ENCODE measurements at regions not wholly inside any gene's neighbourhood (a gene's known extent, or its start where the extent isn't known, plus 50 kb on each side); places are given as distances from the start of the nearest gene placed in this dataset.

- Histone ChIP-seq H3K9me3 (ENCODE audit: insufficient read depth, low read length) (no peaks in the 10 kb centered on the region), H3K36me3 (ENCODE audit: insufficient read depth, insufficient read length, low read length) (no peaks in the 10 kb centered on the region), H3K4me3 (ENCODE audit: insufficient read length, low read depth) (no peak overlapping the region), H3K9ac (ENCODE audit: insufficient read length, low read depth) (no peak overlapping the region), H3K4me1 (ENCODE audit: insufficient read depth, insufficient read length) (no peaks in the 10 kb centered on the region), H3K27me3 (ENCODE audit: insufficient read depth, insufficient read length) (no peaks in the 10 kb centered on the region)
- DNase-seq (ENCODE audit: low read depth, low spot score): no peak
- no peak for TF ChIP-seq YY1 (IDR thresholded peaks at IDR 0.05; ENCODE audit: insufficient read depth, insufficient read length)
- TF ChIP-seq ZNF274 (IDR thresholded peaks at IDR 0.05; ENCODE audit: low read depth, low read length): no peak
- no peak for TF ChIP-seq SUZ12 (IDR thresholded peaks at IDR 0.05; ENCODE audit: extremely low read depth, insufficient read depth, insufficient read length)
Measured at GRCh38 chr3:73236867-73237266, 175.4 kb downstream of the EBLN2 start.

DNA sequence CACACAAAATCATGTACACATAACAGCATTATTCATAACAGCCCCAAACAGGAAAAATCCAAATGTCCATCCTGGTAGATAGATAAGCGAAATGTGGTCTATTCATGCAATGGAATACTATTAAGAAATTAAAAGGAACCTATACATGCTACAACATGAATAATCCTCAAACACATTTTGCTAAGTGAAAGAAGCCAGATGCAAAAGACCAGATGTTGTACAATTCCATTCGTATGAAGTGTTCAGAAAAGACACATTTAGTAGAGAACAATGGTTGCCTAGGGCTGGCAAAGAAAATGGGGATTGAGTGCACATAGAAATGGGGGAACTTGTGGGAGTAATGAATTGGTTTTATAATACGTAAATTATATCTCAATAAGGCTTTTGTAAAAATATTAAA is 182.3 kb downstream of the EBLN2 start:
- Histone ChIP-seq H3K4me1 (ENCODE audit: insufficient read depth, insufficient read length) (no peaks in the 10 kb centered on the region), H3K36me3 (ENCODE audit: insufficient read depth, insufficient read length, low read length) (no peaks in the 10 kb centered on the region), H3K9me3 (ENCODE audit: insufficient read depth, low read length) (peaks cover 12% of the 10 kb centered on the region; the same call in 1 of the 2 replicates), H3K9ac (ENCODE audit: insufficient read length, low read depth) (no peak overlapping the region), H3K4me3 (ENCODE audit: insufficient read length, low read depth) (no peak overlapping the region), H3K27me3 (ENCODE audit: insufficient read depth, insufficient read length) (no peaks in the 10 kb centered on the region)
- TF ChIP-seq ZNF274 (IDR thresholded peaks at IDR 0.05; ENCODE audit: low read depth, low read length) (no peak), SUZ12 (IDR thresholded peaks at IDR 0.05; ENCODE audit: extremely low read depth, insufficient read depth, insufficient read length) (no peak), YY1 (IDR thresholded peaks at IDR 0.05; ENCODE audit: insufficient read depth, insufficient read length) (no peak)
- DNase-seq (ENCODE audit: low read depth, low spot score): no peak

DNA sequence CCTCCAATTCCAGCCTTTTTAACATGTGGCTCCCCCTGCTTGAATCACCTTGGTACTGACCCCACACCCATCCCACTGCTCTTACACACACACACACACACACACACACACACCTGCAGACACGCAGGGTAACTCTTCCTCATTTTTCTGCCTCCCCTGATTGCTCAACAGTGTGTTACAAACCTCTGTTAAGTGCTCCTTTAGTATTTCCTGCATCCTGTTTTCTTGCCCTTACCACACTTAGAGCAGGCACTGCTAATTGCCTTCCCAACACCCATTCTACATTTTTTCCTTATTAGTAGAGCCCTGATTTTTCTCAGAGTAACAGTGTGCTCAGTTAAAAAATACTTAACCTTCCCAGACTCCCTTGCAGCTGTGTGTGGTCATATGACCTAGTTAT is 184.0 kb downstream of the EBLN2 start:
- TF ChIP-seq ZNF274 (IDR thresholded peaks at IDR 0.05; ENCODE audit: low read depth, low read length): no peak
- no peak for TF ChIP-seq YY1 (IDR thresholded peaks at IDR 0.05; ENCODE audit: insufficient read depth, insufficient read length)
- TF ChIP-seq SUZ12 (IDR thresholded peaks at IDR 0.05; ENCODE audit: extremely low read depth, insufficient read depth, insufficient read length): no peak
- Histone ChIP-seq H3K9me3 (ENCODE audit: insufficient read depth, low read length) (peaks cover 12% of the 10 kb centered on the region; the same call in 1 of the 2 replicates), H3K4me1 (ENCODE audit: insufficient read depth, insufficient read length) (no peaks in the 10 kb centered on the region), H3K9ac (ENCODE audit: insufficient read length, low read depth) (no peak overlapping the region), H3K27me3 (ENCODE audit: insufficient read depth, insufficient read length) (no peaks in the 10 kb centered on the region), H3K4me3 (ENCODE audit: insufficient read length, low read depth) (no peak overlapping the region), H3K36me3 (ENCODE audit: insufficient read depth, insufficient read length, low read length) (no peaks in the 10 kb centered on the region)
- no peak for DNase-seq (ENCODE audit: low read depth, low spot score)

- no peaks in the 10 kb centered on the region for H3K27me3 ChIP-seq (ENCODE audit: insufficient read depth, insufficient read length)
- H3K36me3 ChIP-seq (ENCODE audit: insufficient read depth, insufficient read length, low read length): no peaks in the 10 kb centered on the region
- DNase-seq (ENCODE audit: low read depth, low spot score): no peak
- H3K4me3 ChIP-seq (ENCODE audit: insufficient read length, low read depth): no peak overlapping the region
- H3K9ac ChIP-seq (ENCODE audit: insufficient read length, low read depth): no peak overlapping the region
- peaks cover 12% of the 10 kb centered on the region; the same call in 1 of the 2 replicates for H3K9me3 ChIP-seq (ENCODE audit: insufficient read depth, low read length)
- TF ChIP-seq ZNF274 (IDR thresholded peaks at IDR 0.05; ENCODE audit: low read depth, low read length): no peak
- no peak for TF ChIP-seq YY1 (IDR thresholded peaks at IDR 0.05; ENCODE audit: insufficient read depth, insufficient read length)
- no peak for TF ChIP-seq SUZ12 (IDR thresholded peaks at IDR 0.05; ENCODE audit: extremely low read depth, insufficient read depth, insufficient read length)
- no peaks in the 10 kb centered on the region for H3K4me1 ChIP-seq (ENCODE audit: insufficient read depth, insufficient read length)
Measured at GRCh38 chr3:73249047-73249446, 187.6 kb downstream of the EBLN2 start.

GRCh38 chr3:73254062-73254461 is 192.6 kb downstream of the EBLN2 start:
- H3K4me1 ChIP-seq (ENCODE audit: insufficient read depth, insufficient read length): peaks cover 2% of the 10 kb centered on the region
- H3K4me3 ChIP-seq (ENCODE audit: insufficient read length, low read depth): no peak overlapping the region
- H3K36me3 ChIP-seq (ENCODE audit: insufficient read depth, insufficient read length, low read length): no peaks in the 10 kb centered on the region
- H3K9me3 ChIP-seq (ENCODE audit: insufficient read depth, low read length): no peaks in the 10 kb centered on the region
- DNase-seq (ENCODE audit: low read depth, low spot score): no peak
- no peak overlapping the region for H3K9ac ChIP-seq (ENCODE audit: insufficient read length, low read depth)
- H3K27me3 ChIP-seq (ENCODE audit: insufficient read depth, insufficient read length): no peaks in the 10 kb centered on the region
- TF ChIP-seq SUZ12 (IDR thresholded peaks at IDR 0.05; ENCODE audit: extremely low read depth, insufficient read depth, insufficient read length): no peak
- TF ChIP-seq YY1 (IDR thresholded peaks at IDR 0.05; ENCODE audit: insufficient read depth, insufficient read length): no peak
- TF ChIP-seq ZNF274 (IDR thresholded peaks at IDR 0.05; ENCODE audit: low read depth, low read length): no peak

DNA sequence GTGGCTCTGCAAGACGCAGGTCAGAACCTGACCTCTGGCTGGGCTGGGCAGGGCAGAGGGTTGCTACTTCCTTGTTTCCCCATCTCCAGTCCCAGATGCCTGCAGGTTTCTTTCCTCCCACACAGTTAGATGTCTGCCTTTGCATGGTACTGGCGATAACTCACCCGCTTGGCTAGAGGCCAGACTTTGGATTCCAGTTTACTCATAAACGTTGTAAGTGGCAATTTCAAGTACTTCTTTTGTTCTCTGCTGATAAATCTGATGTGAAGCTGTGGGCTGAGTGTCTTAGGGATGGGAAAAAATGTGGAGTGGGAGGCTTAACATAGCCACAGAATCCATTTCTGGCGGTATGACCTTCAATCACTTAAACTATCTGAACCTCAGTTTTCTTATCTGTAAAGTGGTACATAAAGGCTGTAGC is 194.2 kb downstream of the EBLN2 start:
- Histone ChIP-seq H3K4me1 (ENCODE audit: insufficient read depth, insufficient read length) (peaks cover 2% of the 10 kb centered on the region), H3K4me3 (ENCODE audit: insufficient read length, low read depth) (no peak overlapping the region), H3K27me3 (ENCODE audit: insufficient read depth, insufficient read length) (peaks cover under 1% of the 10 kb centered on the region), H3K9ac (ENCODE audit: insufficient read length, low read depth) (no peak overlapping the region), H3K36me3 (ENCODE audit: insufficient read depth, insufficient read length, low read length) (no peaks in the 10 kb centered on the region), H3K9me3 (ENCODE audit: insufficient read depth, low read length) (no peaks in the 10 kb centered on the region)
- no peak for TF ChIP-seq YY1 (IDR thresholded peaks at IDR 0.05; ENCODE audit: insufficient read depth, insufficient read length)
- no peak for TF ChIP-seq SUZ12 (IDR thresholded peaks at IDR 0.05; ENCODE audit: extremely low read depth, insufficient read depth, insufficient read length)
- TF ChIP-seq ZNF274 (IDR thresholded peaks at IDR 0.05; ENCODE audit: low read depth, low read length): no peak
- no peak for DNase-seq (ENCODE audit: low read depth, low spot score)

GRCh38 chr3:73257186-73257585 is 195.7 kb downstream of the EBLN2 start:
- Histone ChIP-seq H3K9me3 (ENCODE audit: insufficient read depth, low read length) (no peaks in the 10 kb centered on the region), H3K9ac (ENCODE audit: insufficient read length, low read depth) (no peak overlapping the region), H3K36me3 (ENCODE audit: insufficient read depth, insufficient read length, low read length) (no peaks in the 10 kb centered on the region), H3K27me3 (ENCODE audit: insufficient read depth, insufficient read length) (peaks cover 2% of the 10 kb centered on the region), H3K4me1 (ENCODE audit: insufficient read depth, insufficient read length) (peaks cover 2% of the 10 kb centered on the region), H3K4me3 (ENCODE audit: insufficient read length, low read depth) (no peak overlapping the region)
- no peak for DNase-seq (ENCODE audit: low read depth, low spot score)
- TF ChIP-seq YY1 (IDR thresholded peaks at IDR 0.05; ENCODE audit: insufficient read depth, insufficient read length) (no peak), SUZ12 (IDR thresholded peaks at IDR 0.05; ENCODE audit: extremely low read depth, insufficient read depth, insufficient read length) (no peak), ZNF274 (IDR thresholded peaks at IDR 0.05; ENCODE audit: low read depth, low read length) (no peak)
